Stimulated activated naive B cell treated with anti-CD40 and anti-IgM and Interleukin-4, amounts not matched to agents 10 μg/mL and 1 μg/mL and 100 μg/mL, for 72 hours (primary cell): ENCODE measurements at regions not wholly inside any gene's neighbourhood (a gene's known extent, or its start where the extent isn't known, plus 50 kb on each side); places are given as distances from the start of the nearest gene placed in this dataset.
A peak's percentile ranks its signal among the peaks of the same experiment; 100 is the strongest.

Experiments used
- ATAC-seq, 2 donors: fragments of 150-1000 bp; cut with Tn5 transposase; replicated peaks; 2 replicates each; pipeline ENCODE4 v1.10.0; 2021; ENCODE audit warnings: moderate library complexity in 1 of 2
- DNase-seq: peaks from one replicate; pipeline ENCODE4 v3.0.0; 2021
- H3K27ac Mint-ChIP-seq: one replicate; pipeline ENCODE4 v1.8.0; 2022; ENCODE audit warnings: mild to moderate bottlenecking, mixed read lengths
- H3K27me3 Mint-ChIP-seq, 2 donors: one replicate each; pipeline ENCODE4 v1.8.0; 2022; ENCODE audit warnings: mixed read lengths in 2 of 2
- H3K36me3 Mint-ChIP-seq, 2 donors: one replicate each; pipeline ENCODE4 v1.8.0; 2022; ENCODE audit warnings: mixed read lengths in 2 of 2, mild to moderate bottlenecking in 1 of 2
- H3K4me1 Mint-ChIP-seq, 2 donors: one replicate each; pipeline ENCODE4 v1.8.0; 2022; ENCODE audit warnings: mixed read lengths in 2 of 2, mild to moderate bottlenecking in 1 of 2
- H3K4me3 Mint-ChIP-seq, 2 donors: one replicate each; pipeline ENCODE4 v1.8.0; 2022; ENCODE audit warnings: mild to moderate bottlenecking in 2 of 2, mixed read lengths in 2 of 2, moderate library complexity in 1 of 2
- H3K9me3 Mint-ChIP-seq, 2 donors: one replicate each; pipeline ENCODE4 v1.8.0; 2022; ENCODE audit warnings: mixed read lengths in 2 of 2, mild to moderate bottlenecking in 1 of 2

DNA sequence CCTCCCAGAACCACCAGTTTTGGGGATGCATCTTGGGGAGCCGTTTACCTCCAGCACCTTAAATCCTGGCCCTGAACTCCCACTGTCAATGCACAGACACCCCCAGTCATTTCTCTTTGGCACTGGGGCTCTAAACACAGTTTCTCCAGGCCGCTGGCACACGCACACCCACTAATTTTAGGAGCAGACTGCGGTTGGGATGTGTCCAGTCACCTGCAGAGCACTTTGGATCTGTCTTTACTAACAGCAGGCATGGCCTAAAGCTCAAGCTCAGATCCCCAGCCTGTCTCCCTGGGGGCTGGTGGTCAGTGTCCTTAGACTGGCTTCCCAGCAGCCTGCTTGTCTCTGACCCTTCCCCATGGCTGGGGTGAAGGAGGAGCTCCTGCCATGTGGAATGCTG is 49.9 kb downstream of the SYNE3 start:
- Mint-ChIP-seq H3K36me3 (peaks cover 54 to 68% of the 10 kb centered on the region in 2 donors), H3K4me1 (peaks cover 41 to 45% of the 10 kb centered on the region in 2 donors), H3K27ac (peak overlapping the region; percentile 42)

DNA sequence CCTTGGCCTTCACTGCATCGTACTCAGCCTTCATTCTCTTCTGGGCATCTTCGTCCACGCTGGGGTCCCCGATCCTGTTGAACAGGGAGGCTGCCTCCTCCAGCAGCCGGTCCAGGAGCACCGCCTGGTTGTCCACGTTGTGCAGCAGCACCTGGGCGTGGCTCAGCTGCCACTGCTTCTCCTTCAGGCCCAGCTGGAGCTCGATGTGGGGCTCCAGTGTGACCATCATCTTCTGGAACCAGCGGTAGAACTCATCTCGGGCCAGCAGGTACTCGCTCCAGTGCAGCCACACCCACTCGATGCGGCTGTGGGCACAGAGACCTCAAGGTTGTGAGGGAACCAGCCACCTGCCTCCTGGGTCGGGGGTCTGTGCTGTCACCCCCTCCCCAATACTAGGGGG is 50.5 kb downstream of the SYNE3 start:
- H3K9me3 Mint-ChIP-seq, result no peaks in the 10 kb centered on the region
- no peak overlapping the region for H3K4me3 Mint-ChIP-seq
- no peaks in the 10 kb centered on the region for H3K27me3 Mint-ChIP-seq
- H3K36me3 Mint-ChIP-seq, result peaks cover 54 to 68% of the 10 kb centered on the region in 2 donors
- no peak for DNase-seq
- H3K27ac Mint-ChIP-seq, result peak overlapping the region; percentile 9
- ATAC-seq, result no peak
- peaks cover 44 to 46% of the 10 kb centered on the region in 2 donors for H3K4me1 Mint-ChIP-seq

More for the DNA sequence above, 49.9 kb downstream of the SYNE3 start:
- Mint-ChIP-seq H3K27me3 (no peaks in the 10 kb centered on the region), H3K4me3 (no peak overlapping the region), H3K9me3 (no peaks in the 10 kb centered on the region)
- DNase-seq (no peak), ATAC-seq (no peak)

DNA sequence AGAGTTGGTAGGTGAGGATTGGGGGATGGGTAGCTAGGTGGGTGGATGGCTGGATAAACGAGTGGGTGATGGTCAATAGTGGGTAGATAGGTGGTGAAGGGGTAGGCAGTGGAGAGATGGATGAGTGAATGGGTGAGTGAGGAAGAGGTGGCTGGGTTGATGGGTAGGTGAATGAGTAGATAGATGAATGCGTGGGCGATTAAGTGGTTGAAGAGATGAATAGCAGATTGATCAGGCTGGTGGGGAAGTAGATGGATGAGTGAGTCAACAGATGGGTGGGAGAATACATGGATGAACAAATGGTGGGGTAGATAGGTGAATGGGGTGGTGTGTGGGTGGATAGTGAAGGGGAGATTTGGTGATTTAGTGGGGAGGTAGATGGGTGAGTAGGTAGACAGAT is 51.1 kb downstream of the SYNE3 start:
- Mint-ChIP-seq H3K9me3 (no peaks in the 10 kb centered on the region), H3K4me3 (peak overlapping the region in 1 of 2 donors; percentile 19), H3K27me3 (no peaks in the 10 kb centered on the region), H3K27ac (peak overlapping the region; percentile 60), H3K36me3 (peaks cover 55 to 70% of the 10 kb centered on the region in 2 donors), H3K4me1 (peaks cover 46 to 51% of the 10 kb centered on the region in 2 donors)
- DNase-seq (no peak), ATAC-seq (no peak)

DNA sequence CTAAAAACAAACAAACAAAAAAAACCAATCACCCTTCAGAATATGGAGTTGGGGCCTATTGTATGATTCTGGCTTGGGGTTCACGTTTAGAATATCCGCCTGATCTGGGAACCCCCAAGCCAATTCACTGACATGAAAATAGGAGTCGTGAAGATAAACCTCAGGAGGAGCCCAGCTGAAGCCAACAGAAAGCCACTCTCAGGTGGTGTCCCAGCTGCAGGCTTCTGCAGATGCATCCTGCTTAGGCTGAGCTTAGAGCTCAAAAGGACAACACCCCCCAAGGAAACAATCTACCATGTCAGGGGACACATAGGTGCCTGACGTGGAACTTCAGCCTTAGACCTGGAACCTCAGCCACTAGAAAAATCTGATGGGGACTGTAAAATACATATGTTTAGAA is 51.9 kb downstream of the SYNE3 start:
- Mint-ChIP-seq H3K27me3 (no peaks in the 10 kb centered on the region), H3K4me3 (peak overlapping the region; percentile 19 to 49), H3K36me3 (peaks cover 50 to 69% of the 10 kb centered on the region in 2 donors), H3K4me1 (peaks cover 44 to 52% of the 10 kb centered on the region in 2 donors), H3K27ac (peak overlapping the region; percentile 60), H3K9me3 (no peaks in the 10 kb centered on the region)
- ATAC-seq (peak; percentile 65), DNase-seq (peak; percentile 19)

DNA sequence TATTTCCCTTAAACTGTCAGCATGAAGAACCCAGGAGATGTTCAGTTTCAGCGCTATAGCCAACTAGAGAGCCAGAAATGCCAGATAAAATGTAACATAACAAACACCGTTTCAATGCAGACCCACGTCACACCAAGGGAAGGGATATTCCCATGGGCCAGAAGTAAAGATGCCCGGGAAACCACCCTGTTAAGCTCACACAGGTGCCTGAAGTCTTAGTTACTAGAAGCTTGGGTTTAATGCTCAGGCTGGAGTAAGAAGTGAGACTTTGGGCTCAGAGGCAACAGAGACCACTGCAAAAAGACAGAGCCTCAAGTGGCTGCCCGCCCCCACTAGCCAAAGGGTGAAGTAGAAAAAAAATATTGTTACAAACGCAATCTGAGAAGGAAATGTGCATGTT is 52.3 kb downstream of the SYNE3 start:
- Mint-ChIP-seq H3K27me3 (no peaks in the 10 kb centered on the region), H3K4me3 (peak overlapping the region; percentile 19 to 49)
- peak; percentile 88 to 92 for ATAC-seq

DNA sequence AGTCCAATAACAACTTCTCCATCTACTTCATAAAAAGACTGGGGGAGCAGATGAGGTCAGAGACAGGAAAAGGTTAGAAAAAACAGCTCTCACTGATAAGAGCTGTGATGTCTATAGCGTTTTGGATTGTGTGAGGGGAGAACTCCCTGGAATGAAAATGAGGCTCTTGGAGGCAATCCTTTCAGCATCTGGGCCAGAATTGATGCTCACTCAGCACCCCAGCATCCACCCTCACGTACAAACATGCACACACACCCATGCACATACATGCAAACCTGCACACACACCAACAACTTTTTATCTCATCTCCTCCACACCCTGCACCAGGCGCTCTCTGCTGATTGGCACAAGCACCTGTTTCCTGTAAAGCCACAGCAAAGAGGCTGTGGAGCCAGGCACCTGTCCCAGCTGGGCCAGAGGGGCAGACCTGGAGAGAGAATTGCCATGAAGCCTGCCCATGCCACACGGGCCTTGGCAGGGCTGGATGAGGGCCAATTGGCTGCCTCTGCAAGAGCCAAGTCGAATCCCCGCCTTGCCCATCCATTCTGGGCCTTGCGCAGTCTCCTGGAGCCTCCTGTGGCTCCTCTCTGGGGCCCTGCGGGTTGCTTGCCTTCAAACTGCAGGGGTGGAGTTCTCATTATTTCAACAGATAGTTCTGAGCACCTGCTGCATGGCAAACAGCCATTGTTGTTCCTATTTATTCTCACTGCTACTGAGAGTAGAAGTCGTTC is 53.1 kb downstream of the SYNE3 start:
- peak overlapping the region; percentile 60 for H3K27ac Mint-ChIP-seq
- DNase-seq, result no peak
- no peaks in the 10 kb centered on the region for H3K27me3 Mint-ChIP-seq
- ATAC-seq, result peak; percentile 22 to 33
- H3K9me3 Mint-ChIP-seq, result no peaks in the 10 kb centered on the region
- peaks cover 44 to 56% of the 10 kb centered on the region in 2 donors for H3K4me1 Mint-ChIP-seq
- H3K36me3 Mint-ChIP-seq, result peaks cover 53 to 76% of the 10 kb centered on the region in 2 donors
- H3K4me3 Mint-ChIP-seq, result no peak overlapping the region

More for the DNA sequence above, 52.3 kb downstream of the SYNE3 start:
- peak; percentile 49 for DNase-seq
- peaks cover 44 to 52% of the 10 kb centered on the region in 2 donors for H3K4me1 Mint-ChIP-seq
- H3K27ac Mint-ChIP-seq, result peak overlapping the region; percentile 60
- peaks cover 50 to 73% of the 10 kb centered on the region in 2 donors for H3K36me3 Mint-ChIP-seq
- H3K9me3 Mint-ChIP-seq, result no peaks in the 10 kb centered on the region

DNA sequence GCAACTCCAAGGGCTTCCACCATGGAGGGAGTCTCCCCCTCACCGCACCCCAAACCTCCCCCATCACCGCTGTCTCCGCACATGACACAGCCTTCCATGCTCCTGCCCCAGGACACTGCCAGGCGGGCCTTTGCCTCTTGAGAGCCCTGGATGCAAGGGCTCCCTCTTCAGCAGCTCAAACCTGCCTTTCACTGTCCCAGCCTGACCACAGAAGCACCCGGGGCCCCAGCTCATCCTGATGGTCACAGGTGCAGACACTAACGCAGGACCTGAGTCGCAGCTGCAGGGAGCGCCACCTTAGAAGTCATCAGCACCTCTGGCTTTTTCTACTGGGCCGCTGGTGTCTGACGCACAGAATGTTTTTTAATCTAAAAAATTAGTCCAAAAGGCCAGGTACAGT is 54.0 kb downstream of the SYNE3 start:
- H3K4me3 Mint-ChIP-seq, result no peak overlapping the region
- ATAC-seq (no peak), DNase-seq (no peak)
- no peaks in the 10 kb centered on the region for H3K27me3 Mint-ChIP-seq
- H3K4me1 Mint-ChIP-seq, result peaks cover 48 to 64% of the 10 kb centered on the region in 2 donors
- H3K27ac Mint-ChIP-seq, result peak overlapping the region; percentile 60
- no peaks in the 10 kb centered on the region for H3K9me3 Mint-ChIP-seq
- peaks cover 53 to 77% of the 10 kb centered on the region in 2 donors for H3K36me3 Mint-ChIP-seq

DNA sequence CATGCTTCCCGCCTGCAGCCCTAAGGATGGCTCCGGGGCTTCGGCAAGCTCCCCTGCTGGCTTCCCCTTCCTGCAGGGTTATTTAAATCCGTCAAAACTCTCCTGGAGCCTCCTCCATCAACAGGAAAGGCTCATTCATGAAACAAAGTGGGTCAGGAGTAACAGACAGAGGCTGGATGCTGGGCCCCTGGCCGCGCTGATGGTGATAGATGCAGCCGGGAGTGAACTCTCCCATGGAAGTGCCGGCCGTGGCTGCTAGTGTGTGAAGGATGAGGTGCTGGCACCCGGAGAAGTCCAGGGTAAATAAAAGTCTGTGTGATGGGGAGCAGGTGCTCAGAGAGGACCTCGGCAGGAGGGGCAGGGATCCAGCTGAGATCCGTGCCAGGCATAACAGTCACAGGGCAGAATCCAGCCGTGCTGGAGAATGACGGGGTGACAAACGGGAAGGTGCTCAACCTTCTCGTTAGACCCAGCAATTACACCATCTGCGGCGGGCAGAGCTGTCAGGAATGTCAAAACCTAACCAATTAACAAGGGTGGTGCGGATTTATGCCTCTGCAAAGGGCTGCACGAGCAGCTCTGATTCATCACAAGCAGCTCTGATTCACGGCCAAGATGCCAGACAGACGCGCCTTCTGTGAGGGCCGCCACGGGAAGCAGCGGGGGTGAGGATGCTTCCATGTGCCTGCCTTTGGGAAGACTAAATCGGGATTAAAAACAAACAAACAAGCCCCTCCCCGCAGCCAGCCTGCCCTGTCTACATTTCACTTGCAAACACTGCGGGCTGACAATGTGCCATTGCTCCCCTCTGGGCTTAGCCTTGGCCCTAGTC is 55.6 kb downstream of the SYNE3 start:
- no peak for ATAC-seq
- Mint-ChIP-seq H3K9me3 (no peaks in the 10 kb centered on the region), H3K4me1 (peaks cover 49 to 69% of the 10 kb centered on the region in 2 donors), H3K27ac (no peak overlapping the region), H3K27me3 (no peaks in the 10 kb centered on the region), H3K4me3 (peak overlapping the region in 1 of 2 donors; percentile 21), H3K36me3 (peaks cover 47 to 72% of the 10 kb centered on the region in 2 donors)
- no peak for DNase-seq

DNA sequence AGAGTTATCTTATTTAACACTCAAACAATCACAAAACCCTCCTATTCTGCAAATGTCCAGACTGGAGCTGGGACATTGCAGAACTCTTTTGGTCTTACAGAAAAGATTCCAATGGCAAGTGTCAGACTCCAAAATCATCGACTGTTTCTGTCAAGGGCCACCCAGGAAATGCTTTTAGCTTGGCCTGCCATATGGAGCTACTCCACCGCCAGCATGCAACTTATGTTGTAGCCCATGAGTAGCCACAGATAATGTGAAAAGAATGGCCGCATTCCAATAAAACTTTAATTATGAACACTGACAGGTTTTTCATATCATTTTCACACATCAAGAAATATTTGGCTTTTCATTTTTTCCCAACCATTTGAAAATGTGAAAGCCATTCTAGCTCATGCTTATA is 57.5 kb downstream of the SYNE3 start:
- no peak for ATAC-seq
- Mint-ChIP-seq H3K4me1 (peaks cover 31 to 49% of the 10 kb centered on the region in 2 donors), H3K4me3 (no peak overlapping the region), H3K27me3 (no peaks in the 10 kb centered on the region), H3K36me3 (peaks cover 42 to 69% of the 10 kb centered on the region in 2 donors), H3K9me3 (no peaks in the 10 kb centered on the region), H3K27ac (no peak overlapping the region)
- DNase-seq, result no peak

DNA sequence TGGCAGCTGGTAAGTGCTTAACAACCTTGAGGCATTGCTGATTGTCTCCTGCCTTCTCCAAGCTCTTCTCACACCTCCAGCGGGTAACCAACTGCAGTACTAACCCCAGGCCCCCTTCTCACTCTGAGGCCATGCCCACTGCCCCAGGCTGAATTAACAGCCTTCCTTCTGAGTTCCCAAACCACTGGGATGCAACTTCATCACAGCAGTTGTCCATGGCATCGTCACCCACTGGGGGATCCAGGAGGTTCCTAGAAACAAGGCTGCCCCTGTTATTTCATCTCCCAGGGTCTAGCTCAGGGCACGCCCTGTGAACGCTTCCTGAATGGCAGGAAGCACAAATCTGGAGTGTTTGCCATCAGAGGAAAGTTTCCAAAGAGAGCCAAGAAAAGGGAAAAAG is 58.0 kb downstream of the SYNE3 start:
- H3K4me1 Mint-ChIP-seq, result peaks cover 28 to 45% of the 10 kb centered on the region in 2 donors
- H3K4me3 Mint-ChIP-seq, result no peak overlapping the region
- no peak overlapping the region for H3K27ac Mint-ChIP-seq
- ATAC-seq (no peak), DNase-seq (no peak)
- no peaks in the 10 kb centered on the region for H3K27me3 Mint-ChIP-seq
- no peaks in the 10 kb centered on the region for H3K9me3 Mint-ChIP-seq
- peaks cover 42 to 69% of the 10 kb centered on the region in 2 donors for H3K36me3 Mint-ChIP-seq

DNA sequence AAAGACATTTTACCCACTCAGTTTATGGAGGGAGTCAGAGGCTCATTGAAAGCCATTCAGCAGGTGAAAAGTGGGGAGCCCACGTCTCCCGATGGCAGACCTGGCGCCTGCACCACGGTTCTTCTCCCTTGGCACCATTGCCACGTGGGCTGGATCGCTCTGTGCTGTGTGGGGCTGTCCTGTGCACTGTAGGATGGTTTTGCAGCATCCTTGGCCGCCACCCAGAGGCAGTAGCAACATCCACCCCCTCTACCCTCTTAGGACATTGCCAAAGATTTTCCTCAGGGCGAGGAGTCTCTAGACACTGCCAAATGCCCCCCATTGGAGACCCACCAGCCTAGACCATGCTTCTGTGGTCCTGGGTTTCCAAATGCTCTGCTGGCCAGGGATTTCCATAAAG is 60.2 kb downstream of the SYNE3 start:
- no peak overlapping the region for H3K4me3 Mint-ChIP-seq
- peaks cover 37 to 71% of the 10 kb centered on the region in 2 donors for H3K36me3 Mint-ChIP-seq
- ATAC-seq (no peak), DNase-seq (no peak)
- no peaks in the 10 kb centered on the region for H3K9me3 Mint-ChIP-seq
- peaks cover 14 to 39% of the 10 kb centered on the region in 2 donors for H3K4me1 Mint-ChIP-seq
- no peak overlapping the region for H3K27ac Mint-ChIP-seq
- H3K27me3 Mint-ChIP-seq, result no peaks in the 10 kb centered on the region

DNA sequence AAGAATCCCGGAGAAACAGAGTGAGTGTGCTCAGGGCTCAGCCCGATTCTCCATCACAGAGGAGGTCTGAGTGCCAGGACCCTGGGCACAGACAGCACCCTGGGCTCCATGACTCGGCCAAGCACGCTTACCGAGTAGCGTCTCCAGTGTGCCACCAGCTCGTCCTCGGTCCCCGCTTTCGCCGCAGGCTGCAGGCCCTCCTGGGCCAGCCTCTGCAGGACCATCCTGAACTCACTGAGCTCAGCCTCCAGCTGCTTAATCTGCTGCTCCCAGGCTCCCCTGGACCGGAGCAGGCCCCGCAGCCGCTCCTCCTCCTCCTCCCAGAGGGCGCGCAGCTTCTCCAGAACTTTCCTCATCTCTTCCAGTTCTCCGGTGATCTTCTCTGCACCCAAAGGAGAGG is 61.2 kb downstream of the SYNE3 start:
- Mint-ChIP-seq H3K27ac (no peak overlapping the region), H3K4me3 (no peak overlapping the region), H3K9me3 (no peaks in the 10 kb centered on the region), H3K36me3 (peaks cover 36 to 69% of the 10 kb centered on the region in 2 donors), H3K27me3 (no peaks in the 10 kb centered on the region), H3K4me1 (peaks cover 12 to 32% of the 10 kb centered on the region in 2 donors)
- no peak for ATAC-seq
- DNase-seq, result no peak

DNA sequence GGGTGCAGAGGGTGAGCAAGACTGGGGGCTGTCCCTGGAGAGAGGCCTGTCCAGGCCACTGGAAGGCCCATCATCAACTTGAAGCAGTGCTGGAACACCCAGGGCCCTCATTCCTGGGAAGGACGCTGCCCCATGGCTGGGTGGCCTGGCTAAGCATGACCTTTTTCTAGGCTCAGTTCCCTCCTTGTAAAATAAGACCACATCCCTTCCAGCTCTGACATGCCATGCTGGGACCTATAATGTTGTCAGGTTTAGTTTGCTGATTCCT is 62.8 kb downstream of the SYNE3 start:
- Mint-ChIP-seq H3K27me3 (no peaks in the 10 kb centered on the region), H3K9me3 (no peaks in the 10 kb centered on the region), H3K4me1 (peaks cover 12 to 35% of the 10 kb centered on the region in 2 donors), H3K27ac (no peak overlapping the region), H3K36me3 (peaks cover 39 to 65% of the 10 kb centered on the region in 2 donors), H3K4me3 (no peak overlapping the region)
- DNase-seq (no peak), ATAC-seq (no peak)

DNA sequence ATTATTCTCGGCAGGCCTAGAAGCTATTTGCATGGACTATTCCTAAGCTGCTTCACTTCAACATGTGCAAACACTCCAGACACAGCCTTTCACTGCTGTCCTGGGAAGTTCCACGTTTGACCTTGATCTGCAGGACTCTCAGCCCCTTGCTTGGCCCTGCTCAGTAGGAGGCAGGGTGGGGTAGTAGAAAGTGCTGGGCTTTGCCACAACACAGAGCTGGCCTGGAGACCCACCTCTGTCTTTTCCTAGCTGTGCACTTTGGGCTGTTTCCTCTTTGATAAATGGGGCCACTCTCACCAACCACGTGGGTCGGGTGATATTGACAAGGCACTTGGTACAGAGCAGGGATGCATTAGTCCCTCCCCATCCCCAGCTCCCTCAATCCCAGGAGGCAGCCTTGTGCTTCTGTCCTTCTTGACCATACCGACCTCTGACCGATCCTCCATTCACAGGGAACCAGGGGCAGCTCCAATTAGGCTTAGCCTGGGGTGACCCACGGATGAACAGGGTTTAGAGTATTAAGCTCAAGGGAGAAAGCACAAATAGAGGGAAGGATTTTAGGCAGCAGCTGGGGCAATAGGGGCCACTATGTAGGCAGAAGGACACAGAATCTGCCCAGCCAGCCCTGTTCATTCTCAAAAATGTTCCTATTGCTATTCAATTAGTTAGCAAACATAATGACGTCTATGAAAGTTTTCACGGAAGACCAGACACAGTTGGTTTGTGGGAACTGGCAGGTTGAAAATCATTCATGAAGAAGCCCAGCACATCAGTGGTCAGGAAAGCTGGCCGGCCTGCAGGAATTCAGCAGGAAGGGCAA is 63.3 kb downstream of the SYNE3 start:
- ATAC-seq (no peak), DNase-seq (no peak)
- peaks cover 8 to 30% of the 10 kb centered on the region in 2 donors for H3K4me1 Mint-ChIP-seq
- H3K27me3 Mint-ChIP-seq, result no peaks in the 10 kb centered on the region
- no peaks in the 10 kb centered on the region for H3K9me3 Mint-ChIP-seq
- no peak overlapping the region for H3K4me3 Mint-ChIP-seq
- peaks cover 41 to 60% of the 10 kb centered on the region in 2 donors for H3K36me3 Mint-ChIP-seq
- no peak overlapping the region for H3K27ac Mint-ChIP-seq
